ENCODE measurements at regions not wholly inside any gene's neighbourhood (a gene's known extent, or its start where the extent isn't known, plus 50 kb on each side); places are given as distances from the start of the nearest gene placed in this dataset.

- Histone ChIP-seq H3K36me3 (no peaks in the 10 kb centered on the region), H3K4me3 (ENCODE audit: low read depth in 1 of 2, low read length in 1 of 2) (no peak overlapping the region), H3K4me1 (ENCODE audit: control insufficient read depth in 1 of 2, insufficient read depth in 1 of 2, low read depth in 1 of 2, low read length in 1 of 2) (no peaks in the 10 kb centered on the region), H3K27me3 (no peaks in the 10 kb centered on the region), H3K9me3 (no peaks in the 10 kb centered on the region), H3K27ac (no peak overlapping the region)
- TF ChIP-seq CTCF (IDR thresholded peaks at IDR 0.05) = no peak
These were observed 90.7 kb upstream of the GCFC2 start for GRCh38 chr2:75801234-75801982.

DNA sequence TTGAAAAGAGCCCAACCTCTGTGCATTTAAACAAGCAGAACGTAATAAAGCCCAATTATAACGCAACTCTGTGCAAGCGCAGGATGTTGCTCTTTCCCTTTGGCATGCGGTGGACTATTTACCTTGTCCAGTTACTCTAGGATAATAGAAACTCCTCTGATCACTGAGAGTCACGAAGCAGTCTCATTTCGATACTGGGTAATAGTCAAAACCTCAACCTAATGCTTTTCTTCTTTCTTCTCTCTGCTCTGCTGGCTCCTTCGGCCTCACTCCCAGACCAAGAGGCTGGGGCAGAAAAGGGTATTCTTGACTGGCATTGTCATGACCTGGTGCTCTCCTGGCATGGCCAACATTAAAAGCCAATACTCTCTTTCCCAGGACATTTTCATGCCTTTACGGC lies 89.7 kb upstream of the GCFC2 start:
- H3K9me3 ChIP-seq = no peaks in the 10 kb centered on the region
- no peak overlapping the region for H3K4me3 ChIP-seq (ENCODE audit: low read depth in 1 of 2, low read length in 1 of 2)
- H3K27me3 ChIP-seq = no peaks in the 10 kb centered on the region
- no peak overlapping the region for H3K27ac ChIP-seq
- no peaks in the 10 kb centered on the region for H3K4me1 ChIP-seq (ENCODE audit: control insufficient read depth in 1 of 2, insufficient read depth in 1 of 2, low read depth in 1 of 2, low read length in 1 of 2)
- no peaks in the 10 kb centered on the region for H3K36me3 ChIP-seq
- TF ChIP-seq CTCF (IDR thresholded peaks at IDR 0.05) = no peak

DNA sequence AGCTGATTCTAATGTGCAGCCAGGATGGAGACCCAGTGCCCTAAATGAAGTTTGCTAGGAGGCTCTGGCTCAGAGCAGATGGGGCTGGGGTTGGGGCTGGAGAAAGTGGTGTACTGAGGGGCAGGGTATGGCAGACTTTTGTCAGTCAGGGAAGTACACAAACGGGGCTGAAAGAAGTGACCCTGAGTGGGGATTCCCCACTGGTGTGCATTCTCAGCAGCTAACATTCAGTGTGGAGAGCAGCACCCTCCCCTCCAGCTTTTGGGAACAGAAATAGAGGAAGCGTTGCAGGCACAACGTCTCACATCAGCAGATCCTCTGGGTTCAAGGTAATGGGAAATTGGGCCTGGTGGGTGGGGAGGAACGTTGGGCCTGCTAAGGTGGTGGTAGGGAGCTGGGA lies 89.1 kb upstream of the GCFC2 start:
- no peak for TF ChIP-seq CTCF (IDR thresholded peaks at IDR 0.05)
- Histone ChIP-seq H3K27ac (no peak overlapping the region), H3K36me3 (no peaks in the 10 kb centered on the region), H3K4me1 (ENCODE audit: control insufficient read depth in 1 of 2, insufficient read depth in 1 of 2, low read depth in 1 of 2, low read length in 1 of 2) (no peaks in the 10 kb centered on the region), H3K4me3 (ENCODE audit: low read depth in 1 of 2, low read length in 1 of 2) (no peak overlapping the region), H3K9me3 (no peaks in the 10 kb centered on the region), H3K27me3 (no peaks in the 10 kb centered on the region)

- TF ChIP-seq CTCF (IDR thresholded peaks at IDR 0.05) = no peak
- Histone ChIP-seq H3K27me3 (no peaks in the 10 kb centered on the region), H3K9me3 (no peaks in the 10 kb centered on the region), H3K36me3 (no peaks in the 10 kb centered on the region), H3K4me3 (ENCODE audit: low read depth in 1 of 2, low read length in 1 of 2) (no peak overlapping the region), H3K4me1 (ENCODE audit: control insufficient read depth in 1 of 2, insufficient read depth in 1 of 2, low read depth in 1 of 2, low read length in 1 of 2) (no peaks in the 10 kb centered on the region), H3K27ac (no peak overlapping the region)
These were observed 87.9 kb upstream of the GCFC2 start for GRCh38 chr2:75798569-75798968.

DNA sequence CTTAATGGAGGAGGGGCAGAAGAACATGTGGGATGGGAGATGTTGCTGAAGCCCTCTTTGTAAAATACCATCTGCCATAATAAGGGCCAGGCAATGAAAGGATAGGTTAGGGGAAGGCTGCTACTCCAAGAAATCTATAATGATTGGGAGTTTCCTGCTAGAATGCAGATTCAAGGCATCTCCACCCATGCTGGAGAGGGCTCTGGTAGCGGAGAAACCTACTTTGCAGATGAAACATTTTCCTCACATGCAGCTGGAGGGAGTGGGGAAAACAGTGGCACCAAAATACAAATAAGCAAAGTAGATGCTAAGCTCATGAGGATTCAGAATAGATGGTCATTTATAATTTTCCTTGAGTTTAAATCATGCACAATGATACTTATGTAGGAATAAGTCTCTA lies 82.3 kb upstream of the GCFC2 start:
- TF ChIP-seq CTCF (IDR thresholded peaks at IDR 0.05) = no peak
- Histone ChIP-seq H3K36me3 (no peaks in the 10 kb centered on the region), H3K27me3 (no peaks in the 10 kb centered on the region), H3K4me3 (ENCODE audit: low read depth in 1 of 2, low read length in 1 of 2) (no peak overlapping the region), H3K9me3 (no peaks in the 10 kb centered on the region), H3K27ac (no peak overlapping the region), H3K4me1 (ENCODE audit: control insufficient read depth in 1 of 2, insufficient read depth in 1 of 2, low read depth in 1 of 2, low read length in 1 of 2) (no peaks in the 10 kb centered on the region)

Measured in neutrophil (primary cell).